HG02870 (cell line): ENCODE measurements at regions not wholly inside any gene's neighbourhood (a gene's known extent, or its start where the extent isn't known, plus 50 kb on each side); places are given as distances from the start of the nearest gene placed in this dataset.
"Not testable (repeated sequence)": the region's sequence is repeated elsewhere in the genome, so short reads cannot be mapped to it uniquely, and the experiment has no call there.

ENCODE experiments used
- ATAC-seq: cut with Tn5 transposase; IDR thresholded peaks from one replicate; pipeline ENCODE4 v1.9.1; 2021; ENCODE audit warnings: mild to moderate bottlenecking, moderate library complexity; ENCODE audit not compliant: unreplicated experiment

DNA sequence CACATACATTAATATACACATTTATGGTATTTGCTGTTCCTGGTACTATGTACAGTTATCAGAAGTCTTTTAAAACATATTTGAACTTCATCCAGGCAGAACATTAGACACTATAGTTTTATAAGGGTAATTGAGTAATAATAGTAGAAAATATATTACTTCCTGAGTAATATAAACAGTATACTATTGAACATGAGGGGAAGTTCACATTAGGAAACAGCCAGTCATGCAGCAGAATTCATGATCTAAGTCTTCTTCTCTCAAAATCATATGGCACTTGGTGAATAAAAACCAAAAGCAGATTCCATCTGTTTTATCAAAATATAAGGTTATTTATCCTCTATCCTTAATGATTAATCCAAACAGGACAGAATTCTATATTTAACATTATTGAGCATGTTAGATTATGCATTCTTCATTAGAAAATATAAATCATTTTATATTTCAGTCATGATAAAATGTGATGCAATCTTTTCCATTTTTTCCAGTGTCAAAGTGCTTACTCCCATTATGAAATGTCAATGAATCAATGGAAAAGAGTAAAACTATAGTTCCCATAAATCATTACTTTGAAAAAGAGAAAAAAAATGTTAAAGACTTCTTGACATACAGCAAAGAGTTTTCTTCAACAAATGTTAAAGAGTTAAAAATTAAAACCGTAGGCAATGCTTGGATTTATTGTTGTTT is 584.3 kb upstream of the TUSC1 start:
- no peak for ATAC-seq

DNA sequence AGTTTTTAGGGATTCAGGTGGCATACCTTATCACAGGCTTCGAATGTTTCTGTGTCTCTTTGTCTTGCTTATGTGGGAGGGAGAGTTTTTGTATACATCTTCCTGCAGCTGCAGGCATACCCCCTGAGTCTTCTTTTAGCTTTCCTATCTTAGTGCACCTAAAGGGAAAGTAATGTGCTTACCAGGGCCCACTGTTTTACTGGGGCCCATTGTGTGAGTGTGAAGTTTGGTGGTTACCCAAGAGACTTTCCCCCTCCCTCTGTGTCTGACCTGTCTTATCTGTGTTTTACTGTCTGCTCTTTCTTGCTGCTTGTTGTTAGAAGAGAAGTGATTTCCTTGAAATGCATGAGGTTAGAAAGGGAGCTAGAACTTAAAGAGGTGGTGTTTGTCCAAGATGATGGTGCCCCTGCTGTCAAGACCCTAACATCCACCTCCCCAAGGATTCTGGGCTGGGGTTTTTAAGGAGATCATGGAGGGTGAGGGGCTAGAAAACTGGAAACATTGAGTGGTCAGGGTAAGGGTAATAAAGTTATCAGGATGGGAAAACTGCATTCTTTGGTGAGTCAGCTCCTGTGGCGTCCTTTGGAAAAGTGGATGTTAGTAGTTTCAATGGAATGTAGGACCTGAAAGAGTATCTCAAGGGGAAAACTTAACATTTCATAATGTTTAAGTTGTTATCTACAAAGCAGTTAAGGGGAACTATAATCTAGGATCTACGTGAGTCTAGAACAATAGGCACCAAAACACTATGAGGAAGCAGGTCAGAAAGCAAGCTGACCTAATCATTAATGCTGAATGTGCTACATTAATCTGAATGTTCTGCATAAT is 583.5 kb upstream of the TUSC1 start:
- no peak for ATAC-seq

DNA sequence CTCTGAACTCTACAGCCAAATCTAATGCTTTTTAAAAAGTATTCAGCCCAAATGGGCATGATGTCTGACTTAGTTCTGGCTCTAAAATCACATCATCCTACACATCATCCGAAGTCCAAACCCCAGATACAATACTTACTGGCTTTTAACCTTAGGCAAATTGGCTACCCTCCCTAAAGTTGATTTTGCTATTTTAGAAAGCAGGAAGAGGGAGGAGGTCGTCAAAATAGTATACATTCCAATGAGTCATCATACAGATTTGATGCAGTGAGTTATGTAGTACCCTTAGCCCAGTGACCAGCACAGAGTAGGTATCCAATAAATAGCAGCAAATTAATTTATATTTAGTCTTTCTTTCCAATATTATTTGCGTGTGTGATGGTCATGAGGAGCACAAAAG is 582.0 kb upstream of the TUSC1 start:
- ATAC-seq, result no peak

DNA sequence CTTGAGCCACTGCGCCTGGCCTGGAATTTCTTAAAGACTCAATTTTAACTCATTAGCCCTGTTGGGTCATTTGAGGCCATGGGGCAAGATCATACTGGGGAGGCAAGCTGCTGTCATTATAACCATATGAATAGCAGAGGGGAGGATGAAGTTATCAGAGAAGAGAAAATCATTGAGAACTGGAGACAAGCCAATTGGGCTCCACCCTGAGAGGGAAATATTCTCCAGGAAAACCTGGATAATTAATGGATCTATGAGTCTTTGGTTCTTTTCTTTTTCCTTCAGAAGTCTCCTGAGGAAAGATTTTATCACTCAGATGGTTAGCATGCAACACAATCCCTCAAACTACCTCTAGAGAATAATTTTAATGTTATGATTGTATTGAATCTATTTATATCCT is 569.6 kb upstream of the TUSC1 start:
- no peak for ATAC-seq

DNA sequence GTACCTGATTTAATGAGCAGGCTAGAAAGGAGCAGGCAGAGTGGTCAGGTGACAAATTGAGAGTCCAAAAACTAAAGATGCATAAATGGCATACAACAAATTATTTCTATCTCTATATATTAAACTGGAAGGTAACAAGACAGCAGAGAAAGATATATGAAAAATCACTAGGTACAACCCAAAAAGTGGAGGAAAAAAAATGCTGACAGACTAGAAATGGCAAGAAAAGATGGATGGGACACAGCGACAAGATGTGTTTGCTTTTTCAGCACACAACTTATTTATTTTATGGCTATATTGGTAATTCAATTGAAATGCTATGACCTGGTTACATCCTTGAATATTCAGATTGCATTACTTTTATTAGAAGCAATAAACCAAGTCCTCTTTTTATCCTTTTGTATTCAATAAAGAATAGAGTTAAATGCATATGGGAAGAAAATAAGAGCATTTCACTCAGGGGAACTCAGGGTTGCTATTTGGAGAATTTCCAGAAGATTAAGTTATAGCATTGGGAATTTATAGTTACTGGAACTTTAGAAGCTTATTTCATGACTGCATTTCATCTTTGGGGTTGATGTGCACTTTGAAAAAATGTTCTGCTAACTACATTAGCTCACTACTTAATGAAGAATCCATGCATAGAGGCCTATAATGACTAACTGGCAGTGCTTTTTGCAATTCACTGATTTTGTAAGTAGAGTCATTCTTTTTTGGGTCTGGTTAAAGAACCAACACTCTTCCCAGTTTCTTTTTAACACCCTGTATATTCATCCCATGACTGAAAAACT is 566.6 kb upstream of the TUSC1 start:
- no peak for ATAC-seq

DNA sequence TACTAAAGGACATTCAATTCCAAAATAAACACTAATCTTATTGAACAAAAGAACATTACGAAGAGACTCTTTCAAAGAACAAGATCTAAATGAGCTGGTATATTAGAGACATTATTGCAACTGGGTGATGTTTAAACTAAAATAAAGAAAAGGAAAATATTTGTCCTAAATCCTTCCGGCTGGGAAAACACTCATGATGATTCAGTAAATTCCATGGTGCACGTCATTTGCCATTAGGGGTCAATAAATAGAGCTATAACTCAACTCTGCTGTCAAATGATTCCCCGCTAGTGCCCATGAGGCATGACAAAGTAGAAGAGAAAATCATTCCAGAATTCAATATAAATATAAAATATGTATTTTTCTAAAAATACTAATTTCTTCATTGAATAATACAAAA is 565.5 kb upstream of the TUSC1 start:
- ATAC-seq, result no peak

DNA sequence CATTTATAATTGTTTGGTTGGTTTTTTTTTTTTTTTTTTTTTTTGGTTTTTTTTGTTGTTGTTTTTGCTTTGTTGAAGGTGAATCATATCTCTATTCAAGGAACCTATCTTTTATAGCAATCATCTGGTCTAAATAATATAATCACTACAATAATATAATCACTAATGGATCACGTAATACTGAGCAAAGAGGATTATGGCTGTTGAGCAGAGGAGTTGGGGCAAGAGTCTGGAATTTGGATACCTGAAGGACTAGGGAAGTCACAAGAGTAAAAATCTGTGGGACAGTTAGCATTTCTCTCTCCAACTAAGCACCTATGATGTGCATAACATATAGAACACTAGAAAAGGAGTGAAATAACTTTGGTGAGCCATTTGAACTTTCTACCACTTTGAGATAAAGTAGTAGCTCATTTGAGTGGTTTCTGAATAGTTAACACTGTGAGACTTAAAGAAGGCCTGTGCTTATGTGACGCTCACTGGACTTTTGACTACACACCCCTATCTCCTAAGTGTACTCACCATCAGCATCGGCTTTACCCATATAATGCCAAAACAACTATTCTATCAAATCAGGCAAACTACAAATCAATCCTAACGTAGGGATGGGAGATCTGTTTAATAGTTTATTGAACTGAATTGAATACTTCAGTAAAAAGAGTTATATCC is 564.9 kb upstream of the TUSC1 start:
- ATAC-seq, result no peak

DNA sequence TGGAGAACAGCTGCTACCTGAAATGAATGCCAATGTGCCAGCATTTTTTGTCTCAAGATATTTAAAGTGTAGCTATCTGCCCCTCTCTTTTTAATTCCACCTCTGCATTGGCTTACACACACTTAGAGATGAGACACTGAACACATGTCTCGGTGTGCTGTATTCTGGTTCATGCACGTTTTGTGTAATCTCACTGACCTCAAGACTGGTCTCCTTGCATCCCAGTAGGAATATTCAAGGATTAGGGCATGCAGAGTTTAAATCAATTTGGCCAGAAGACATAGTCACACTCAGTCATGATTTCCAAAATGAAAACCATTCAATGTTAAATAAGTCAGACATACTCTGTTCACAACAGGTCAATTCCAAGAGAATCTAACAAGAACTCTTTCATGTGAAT is 561.8 kb upstream of the TUSC1 start:
- ATAC-seq, result no peak

DNA sequence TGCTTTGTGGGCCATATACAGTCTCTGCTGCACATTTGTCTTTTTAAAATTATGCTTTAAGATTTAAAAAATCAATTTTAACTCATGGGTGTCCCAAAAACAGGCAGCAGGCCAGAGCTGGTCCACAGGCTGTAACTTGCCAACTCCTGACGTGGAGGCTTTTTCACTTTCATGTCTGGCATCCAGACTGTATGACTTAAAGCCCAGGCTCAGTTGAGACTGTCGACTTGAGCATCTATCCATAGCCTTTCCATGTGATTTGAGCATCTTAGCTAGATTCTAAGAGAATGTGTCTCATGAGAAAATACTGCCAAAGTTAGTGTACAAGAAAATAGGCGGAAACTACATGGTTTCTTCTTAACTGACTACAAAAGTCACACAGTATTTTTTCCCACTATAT is 559.0 kb upstream of the TUSC1 start:
- ATAC-seq, result no peak

DNA sequence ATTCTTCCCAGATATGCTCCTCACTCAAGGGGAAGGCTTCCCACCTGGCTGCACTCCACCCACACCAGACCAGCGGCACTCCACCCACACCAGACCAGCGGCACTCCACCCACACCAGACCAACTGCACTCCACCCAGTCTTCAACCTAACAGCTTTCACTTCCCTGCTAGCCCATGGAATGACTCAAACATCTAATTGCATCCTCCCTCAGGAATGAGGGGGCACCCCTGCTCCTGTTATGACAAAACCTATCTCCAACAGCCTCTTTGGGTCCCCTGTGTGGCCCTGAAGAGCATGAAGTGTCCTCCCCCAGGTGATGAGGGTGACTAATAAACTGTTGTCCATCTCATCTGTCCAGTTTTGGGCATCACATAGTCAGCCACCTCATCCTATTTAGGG is 556.6 kb upstream of the TUSC1 start:
- no peak for ATAC-seq

DNA sequence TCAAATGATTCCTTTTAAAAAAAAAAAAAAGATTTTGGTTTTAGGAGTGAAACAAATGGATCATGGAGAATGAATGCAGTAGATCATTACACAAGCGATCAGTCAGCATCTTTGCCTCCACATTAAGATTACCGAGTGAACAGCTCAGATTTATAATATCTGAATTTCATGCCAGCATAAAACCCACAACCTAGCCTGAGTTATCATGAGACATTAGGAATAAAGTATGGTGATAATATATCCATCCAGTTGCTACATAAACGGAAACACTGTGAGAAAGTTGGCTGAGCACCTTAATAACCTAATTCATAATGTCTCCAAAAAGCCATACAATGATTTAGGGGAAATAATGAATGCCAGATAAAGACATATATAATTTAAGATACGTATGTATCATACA is 553.1 kb upstream of the TUSC1 start:
- ATAC-seq, result no peak

DNA sequence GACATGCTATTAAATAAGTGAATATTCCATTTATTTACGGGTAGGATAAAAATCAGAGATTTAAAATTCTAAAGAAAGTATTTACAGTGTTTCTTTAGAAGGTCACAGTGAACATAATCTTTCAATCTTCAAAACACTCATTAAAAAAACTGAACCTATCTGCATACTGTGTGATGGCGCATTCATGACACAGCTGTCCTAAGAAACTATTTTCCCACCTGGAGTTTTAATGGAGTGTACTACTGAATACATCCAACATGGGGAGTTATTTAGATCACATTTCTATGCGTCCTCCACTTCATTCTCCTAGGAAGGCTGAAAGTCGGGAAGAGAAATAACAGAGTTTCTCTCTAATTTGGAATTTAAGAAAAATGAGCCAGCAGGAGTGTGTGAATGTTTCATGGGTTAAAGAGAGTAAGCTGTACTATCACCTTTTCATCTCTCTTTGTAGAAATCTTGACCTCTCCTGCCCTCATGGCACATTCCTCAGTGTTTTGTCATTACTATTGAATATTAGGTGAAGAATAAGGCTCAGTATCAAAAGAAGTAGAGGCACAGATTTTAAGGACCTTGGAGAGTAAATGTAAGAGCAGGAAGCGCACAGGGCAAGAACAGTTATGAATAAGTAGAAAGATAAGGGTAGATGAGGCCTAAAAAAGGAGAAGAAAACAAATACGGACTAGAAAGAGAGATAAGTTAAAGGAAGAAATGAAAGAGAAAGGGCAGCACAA is 551.2 kb upstream of the TUSC1 start:
- ATAC-seq, result no peak

DNA sequence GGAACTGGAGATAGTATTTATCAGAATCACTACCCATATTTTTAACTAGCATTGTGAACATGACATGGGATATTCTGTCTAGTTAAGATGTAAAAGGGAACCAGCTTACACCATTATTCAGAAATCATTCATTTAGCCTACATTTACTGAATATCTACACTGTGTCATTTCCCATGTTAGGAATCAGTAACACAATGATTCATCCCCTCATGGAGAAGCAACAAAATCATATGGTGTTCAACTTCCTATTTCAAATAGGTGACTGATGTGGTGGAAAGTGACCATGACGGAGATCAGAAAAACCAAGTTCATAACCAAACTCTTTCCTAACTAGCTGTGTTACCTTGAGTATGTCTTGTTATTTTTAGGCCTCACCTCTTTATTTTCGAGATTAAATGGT is 550.0 kb upstream of the TUSC1 start:
- no peak for ATAC-seq

DNA sequence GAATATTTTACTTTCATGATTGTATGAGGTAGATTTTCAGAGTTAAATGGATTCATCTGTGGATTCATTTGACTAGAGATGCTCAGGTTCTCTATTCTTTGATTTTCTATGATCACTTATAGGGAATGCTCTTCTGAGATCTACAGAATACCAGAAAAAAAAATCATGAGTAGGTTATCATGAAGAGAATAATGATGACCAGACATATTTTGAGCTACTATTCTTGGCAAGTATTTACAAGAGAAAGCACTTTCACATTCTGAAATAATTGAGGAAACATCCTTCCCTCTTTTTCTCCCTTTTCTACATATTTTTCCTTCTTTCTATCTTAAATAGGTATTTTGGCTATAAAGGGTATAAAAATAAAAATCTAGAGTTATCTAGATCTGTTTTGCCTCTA is 543.0 kb upstream of the TUSC1 start:
- no peak for ATAC-seq

DNA sequence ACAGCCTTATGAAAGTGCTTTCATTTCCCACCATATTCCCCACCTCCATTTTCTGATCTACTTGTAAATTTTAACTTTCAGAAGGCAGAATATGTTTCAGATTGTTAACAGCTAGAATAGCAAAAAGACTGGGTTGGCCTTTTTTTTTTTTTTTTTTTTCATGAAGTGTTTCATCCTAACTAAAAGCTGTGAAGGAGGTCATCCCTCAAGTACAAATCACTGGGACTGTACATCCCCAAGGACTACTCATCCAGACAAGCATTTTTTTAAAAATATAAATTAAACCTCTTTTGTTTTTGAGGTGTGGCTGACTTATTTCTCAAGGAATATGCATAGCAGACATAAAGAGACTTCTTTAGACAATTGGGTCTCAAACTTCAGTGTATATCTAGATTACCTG is 542.1 kb upstream of the TUSC1 start:
- ATAC-seq, result no peak

DNA sequence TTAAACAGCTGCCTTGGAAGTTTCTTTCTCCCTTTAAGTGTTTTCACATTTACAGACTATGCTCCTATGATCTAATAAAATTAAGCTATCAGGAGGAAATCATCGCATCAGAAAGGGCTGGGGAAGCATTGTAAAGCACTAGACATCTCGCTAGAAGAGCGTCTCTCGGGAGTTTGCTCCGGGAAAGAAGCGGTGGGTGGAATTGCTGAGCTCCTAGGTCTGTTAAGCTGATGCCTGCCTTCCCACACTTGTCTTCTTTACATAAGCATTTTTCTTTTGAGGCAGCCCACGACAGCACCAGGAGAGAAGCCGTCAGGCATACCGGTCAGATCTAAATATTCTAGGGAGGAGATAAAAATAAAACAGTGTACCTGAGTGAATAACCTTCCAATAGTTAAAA is 541.7 kb upstream of the TUSC1 start:
- ATAC-seq, result no peak

DNA sequence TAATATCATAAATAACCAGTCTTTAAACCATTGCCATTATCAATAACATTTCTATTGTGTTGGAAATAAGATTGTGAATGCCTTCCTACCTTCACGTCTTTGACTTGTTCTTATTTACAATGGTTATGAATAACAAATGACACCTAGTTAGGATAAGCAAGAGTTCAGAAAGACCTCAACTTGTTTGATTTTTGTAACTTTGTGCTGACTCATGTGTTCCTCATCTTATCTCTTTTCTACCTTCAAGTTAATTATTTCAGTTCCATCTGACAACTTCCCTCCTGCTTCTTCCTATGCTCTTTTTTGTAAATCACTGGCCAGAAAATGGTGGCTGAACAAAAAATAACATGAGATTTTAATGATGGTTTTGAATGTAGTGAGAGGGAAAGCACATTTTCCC is 538.5 kb upstream of the TUSC1 start:
- no peak for ATAC-seq

DNA sequence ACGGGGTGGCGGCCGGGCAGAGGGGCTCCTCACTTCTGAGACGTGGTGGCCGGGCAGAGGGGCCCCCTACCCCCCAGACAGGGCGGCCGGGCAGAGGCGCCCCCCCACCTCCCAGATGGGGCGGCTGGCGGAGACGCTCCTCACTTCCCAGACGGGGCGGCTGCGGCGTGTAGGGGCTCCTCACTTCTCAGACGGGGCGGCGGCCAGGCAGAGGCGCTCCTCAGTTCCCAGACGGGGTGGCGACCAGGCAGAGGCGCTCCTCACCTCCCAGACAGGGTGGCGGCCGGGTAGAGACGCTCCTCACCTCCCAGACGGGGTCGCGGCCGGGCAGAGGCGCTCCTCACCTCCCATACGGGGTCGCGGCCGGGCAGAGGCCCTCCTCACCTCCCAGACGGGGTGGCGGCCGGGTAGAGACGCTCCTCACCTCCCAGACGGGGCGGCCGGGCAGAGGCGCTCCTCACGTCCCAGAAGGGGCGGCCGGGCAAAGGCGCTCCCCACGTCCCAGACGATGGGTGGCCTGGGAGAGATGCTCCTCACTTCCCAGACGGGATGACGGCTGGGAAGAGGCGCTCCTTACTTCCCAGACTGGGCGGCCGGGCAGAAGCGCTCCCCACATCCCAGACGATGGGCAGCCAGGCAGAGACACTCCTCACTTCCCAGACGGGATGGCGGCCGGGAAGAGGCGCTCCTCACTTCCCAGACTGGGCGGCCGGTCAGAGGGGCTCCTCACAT is 536.6 kb upstream of the TUSC1 start:
- not testable (repeated sequence) for ATAC-seq

DNA sequence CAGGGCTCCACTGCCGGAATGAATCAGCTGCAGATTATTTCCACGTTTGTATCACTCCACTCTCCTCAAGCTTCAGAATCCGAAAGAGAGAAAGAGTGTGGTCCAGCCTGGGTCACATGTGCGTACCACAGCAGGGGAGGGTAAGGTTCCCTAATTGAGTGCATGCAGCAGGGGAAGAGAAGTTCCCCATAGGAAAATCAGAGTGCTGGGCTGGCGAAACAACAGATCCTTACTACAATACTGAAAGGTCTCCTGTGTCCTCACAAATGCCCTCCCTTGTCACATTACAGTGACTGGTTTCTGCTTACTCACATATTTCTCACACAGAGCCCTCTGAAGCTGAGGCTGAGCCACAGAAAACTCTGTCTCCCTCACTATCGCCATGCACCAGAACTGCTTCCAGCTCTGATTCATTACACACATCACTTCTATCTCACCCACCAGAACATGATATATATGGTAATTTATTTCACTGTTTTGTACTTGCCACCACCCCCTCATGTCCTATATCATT is 532.2 kb upstream of the TUSC1 start:
- peak; percentile 54 for ATAC-seq

DNA sequence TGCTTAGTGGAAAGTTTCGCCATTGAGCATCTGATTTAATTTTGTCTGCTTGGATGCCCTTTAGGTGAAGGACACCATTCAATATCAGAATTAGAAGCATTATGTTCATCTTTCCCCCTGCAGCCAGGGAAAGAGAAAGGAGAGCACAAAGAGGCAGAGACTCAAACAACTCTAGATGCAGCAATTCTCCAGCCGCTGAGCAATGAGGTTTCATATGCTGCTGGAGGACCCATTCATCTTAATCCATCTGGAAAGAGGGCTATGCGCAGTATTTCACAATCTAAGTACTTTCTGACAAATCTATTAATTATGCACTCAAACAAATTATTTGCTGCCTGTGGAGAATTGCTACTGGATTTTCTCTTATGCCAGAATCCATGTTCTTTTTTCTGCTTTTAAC is 527.0 kb upstream of the TUSC1 start:
- no peak for ATAC-seq
